ENCODE measurements at regions not wholly inside any gene's neighbourhood (a gene's known extent, or its start where the extent isn't known, plus 50 kb on each side); places are given as distances from the start of the nearest gene placed in this dataset.

DNA sequence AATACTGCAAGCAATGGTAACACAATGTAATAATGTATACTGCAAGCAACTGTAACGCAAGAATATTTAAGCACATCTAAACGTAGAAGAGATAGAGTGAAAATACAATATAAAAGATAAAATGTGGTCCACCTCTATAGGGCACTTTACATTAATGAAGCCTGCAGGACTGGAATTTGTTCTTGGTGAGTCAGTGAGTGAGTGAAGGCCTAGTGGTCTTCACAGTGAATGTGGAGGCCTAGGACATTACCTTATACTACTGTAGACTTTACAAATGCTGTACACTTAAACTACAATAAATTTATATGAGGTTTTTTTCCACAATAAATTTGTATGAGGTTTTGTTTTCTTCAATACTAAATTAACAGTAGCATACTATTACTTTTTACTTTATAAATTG is 287.4 kb upstream of the SNX7 start:
- no peak for TF ChIP-seq POLR2AphosphoS5 (IDR thresholded peaks at IDR 0.05; ENCODE audit: low read depth, low read length)
- TF ChIP-seq TAF1 (IDR thresholded peaks at IDR 0.05; ENCODE audit: low read depth, low read length) = no peak

Measured in GM12891 (cell line).